Neuronal stem cell (in vitro differentiated cells): ENCODE measurements at regions not wholly inside any gene's neighbourhood (a gene's known extent, or its start where the extent isn't known, plus 50 kb on each side); places are given as distances from the start of the nearest gene placed in this dataset.

ENCODE experiments used
- DNase-seq: peaks from one replicate; pipeline ENCODE4 v3.0.0-alpha.2; 2013; ENCODE audit warnings: low spot score
- H2AFZ ChIP-seq: one replicate; pipeline ENCODE4 v1.6.1; 2013; ENCODE audit warnings: mild to moderate bottlenecking, low read length, inconsistent platforms
- H2AK5ac ChIP-seq: 2 replicates; pipeline ENCODE4 v1.6.1; 2013; ENCODE audit warnings: low read depth, mild to moderate bottlenecking, inconsistent platforms, low read length, moderate library complexity, mixed read lengths
- H2BK120ac ChIP-seq: 2 replicates; pipeline ENCODE4 v1.6.1; 2013; ENCODE audit warnings: low read depth, mild to moderate bottlenecking, inconsistent platforms, low read length, moderate library complexity, mixed read lengths
- H2BK12ac ChIP-seq: one replicate; pipeline ENCODE4 v1.6.1; 2013; ENCODE audit warnings: low read length, inconsistent platforms
- H2BK15ac ChIP-seq: 2 replicates; pipeline ENCODE4 v1.6.1; 2013; ENCODE audit warnings: mild to moderate bottlenecking, low read length, inconsistent platforms, mixed read lengths
- H2BK5ac ChIP-seq: one replicate; pipeline ENCODE4 v1.6.1; 2013; ENCODE audit warnings: inconsistent platforms, mild to moderate bottlenecking, low read length, moderate library complexity
- H3K14ac ChIP-seq: one replicate; pipeline ENCODE4 v1.6.1; 2013; ENCODE audit warnings: low read length, inconsistent platforms
- H3K18ac ChIP-seq: 2 replicates; pipeline ENCODE4 v1.6.1; 2013; ENCODE audit warnings: low read length, inconsistent platforms
- H3K23ac ChIP-seq: 2 replicates; pipeline ENCODE4 v1.6.1; 2013; ENCODE audit warnings: low read depth, mild to moderate bottlenecking, mixed read lengths, low read length, inconsistent platforms; ENCODE audit not compliant: poor library complexity
- H3K27ac ChIP-seq: replicated peaks from 3 replicates; pipeline ENCODE4 v1.5.1; 2013; ENCODE audit warnings: low read length, inconsistent platforms
- H3K27me3 ChIP-seq, 3 experiments: 2 replicates each; pipeline ENCODE4 v1.6.1; 2013; ENCODE audit warnings: low read length in 3 of 3, mild to moderate bottlenecking in 2 of 3, inconsistent platforms in 1 of 3, low read depth in 1 of 3, mixed read lengths in 1 of 3, moderate library complexity in 1 of 3; ENCODE audit not compliant: control insufficient read depth in 3 of 3, insufficient read depth in 3 of 3
- H3K36me3 ChIP-seq, 2 donors: replicated peaks in 1 of 2; 2 replicates each; pipeline ENCODE4 v1.6.1; 2013; ENCODE audit warnings: low read length in 2 of 2; ENCODE audit not compliant: control insufficient read depth in 2 of 2, insufficient read depth in 2 of 2
- H3K4ac ChIP-seq: 2 replicates; pipeline ENCODE4 v1.6.1; 2013; ENCODE audit warnings: inconsistent platforms, mild to moderate bottlenecking, low read length, moderate library complexity
- H3K4me1 ChIP-seq, 2 donors: 1 replicate in 1 of 2; 2 replicates in 1 of 2; pipeline ENCODE4 v1.6.1; 2013; ENCODE audit warnings: low read length in 2 of 2, low read depth in 1 of 2; ENCODE audit not compliant: control insufficient read depth in 2 of 2, insufficient read depth in 1 of 2
- H3K4me2 ChIP-seq: one replicate; pipeline ENCODE4 v1.6.1; 2013; ENCODE audit warnings: mild to moderate bottlenecking, low read length, inconsistent platforms; ENCODE audit not compliant: insufficient read depth, poor library complexity, severe bottlenecking
- H3K4me3 ChIP-seq, 2 donors: 2 replicates each; pipeline ENCODE4 v1.5.1; 2013; ENCODE audit warnings: low read length in 2 of 2, mild to moderate bottlenecking in 2 of 2, inconsistent platforms in 1 of 2, moderate library complexity in 1 of 2
- H3K79me1 ChIP-seq: one replicate; pipeline ENCODE4 v1.6.1; 2013; ENCODE audit warnings: low read depth, mild to moderate bottlenecking, inconsistent platforms, low read length, moderate library complexity
- H3K9ac ChIP-seq: one replicate; pipeline ENCODE4 v1.6.1; 2013; ENCODE audit warnings: mild to moderate bottlenecking, low read depth, low read length, inconsistent platforms; ENCODE audit not compliant: poor library complexity
- H3K9me3 ChIP-seq, 2 donors: replicated peaks in 1 of 2; 2 replicates each; pipeline versions ENCODE3 to v1.6.1; 2013; ENCODE audit warnings: low read length in 2 of 2, mild to moderate bottlenecking in 2 of 2, inconsistent platforms in 1 of 2, low read depth in 1 of 2, mixed read lengths in 1 of 2, moderate library complexity in 1 of 2; ENCODE audit not compliant: control insufficient read depth in 2 of 2, insufficient read depth in 1 of 2
- H4K8ac ChIP-seq: one replicate; pipeline ENCODE4 v1.6.1; 2013; ENCODE audit warnings: low read depth, mild to moderate bottlenecking, inconsistent platforms, low read length, moderate library complexity
- H4K91ac ChIP-seq: one replicate; pipeline ENCODE4 v1.6.1; 2013; ENCODE audit warnings: low read length, low read depth, mild to moderate bottlenecking, inconsistent platforms; ENCODE audit not compliant: poor library complexity
- WGBS, 2 donors: extraction: QIAGEN DNeasy Blood & Tissue Kit; methylation state at CpG; one replicate each; pipeline ENCODE4 v1.1.7; 2013; ENCODE audit warnings: missing lambda C conversion rate in 2 of 2, mixed read lengths in 1 of 2; ENCODE audit not compliant: insufficient read length in 2 of 2, insufficient replicate concordance in 1 of 2; ENCODE audit errors: extremely low coverage in 2 of 2; 5-methylcytosine and 5-hydroxymethylcytosine counted together

- Histone ChIP-seq H2BK15ac (no peak overlapping the region), H2BK5ac (no peak overlapping the region), H3K79me1 (no peaks in the 10 kb centered on the region), H2AFZ (no peak overlapping the region), H2BK12ac (no peak overlapping the region), H3K27me3 (peaks cover 0 to 3% (median 0%) of the 10 kb centered on the region in 3 experiments), H3K14ac (no peak overlapping the region), H4K91ac (no peak overlapping the region), H3K18ac (no peak overlapping the region), H4K8ac (no peak overlapping the region), H3K36me3 (peaks cover 0 to 4% of the 10 kb centered on the region in 2 donors), H3K9ac (no peak overlapping the region), H3K4me1 (peaks cover 0 to 2% of the 10 kb centered on the region in 2 donors), H2BK120ac (no peak overlapping the region), H3K4ac (no peak overlapping the region), H3K23ac (no peak overlapping the region), H2AK5ac (no peak overlapping the region), H3K4me2 (no peak overlapping the region), H3K4me3 (no peak overlapping the region), H3K9me3 (peaks cover 0 to 15% of the 10 kb centered on the region in 2 donors), H3K27ac (no peak overlapping the region)
- WGBS, 2 donors: no CpG with 5 or more reads among the region's 11 CpGs
- DNase-seq: no peak
These were observed 83.2 kb upstream of the BAIAP2L1 start for GRCh38 chr7:98483964-98484545.

DNA sequence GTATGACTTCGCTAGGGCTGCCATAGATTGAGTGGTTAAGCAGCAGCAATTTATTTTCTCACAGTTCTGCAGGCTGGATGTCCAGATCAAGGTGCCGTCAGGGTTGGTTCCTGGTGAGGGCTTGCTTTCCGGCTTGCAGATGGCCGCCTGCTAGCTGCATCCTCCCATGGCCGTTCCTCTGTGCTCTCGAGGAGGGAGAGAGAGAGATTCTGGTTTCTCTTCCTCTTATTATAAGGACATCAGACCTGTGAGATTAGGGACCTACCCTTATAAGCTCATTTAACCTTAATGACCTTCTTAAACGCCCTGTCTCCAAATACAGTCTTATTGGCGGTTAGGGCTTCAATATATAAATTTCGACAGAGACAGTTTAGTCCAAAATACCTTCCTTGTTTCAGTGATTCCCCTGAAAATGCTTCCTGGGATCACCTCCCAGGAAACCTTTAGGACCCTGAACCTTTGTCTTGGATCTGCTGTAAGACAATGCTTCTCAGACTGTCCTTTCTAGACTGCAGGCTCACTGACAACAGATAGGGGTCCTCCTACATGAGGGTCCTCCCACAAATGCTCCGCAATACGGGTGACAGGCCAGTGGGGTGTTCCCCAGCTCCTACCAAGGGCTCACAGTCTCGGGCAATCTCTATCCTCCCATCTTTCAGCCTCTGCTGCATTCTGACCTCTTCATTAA lies 82.5 kb upstream of the BAIAP2L1 start:
- Histone ChIP-seq H3K4me2 (no peak overlapping the region), H3K27ac (no peak overlapping the region)

GRCh38 chr7:98479318-98479717 lies 78.4 kb upstream of the BAIAP2L1 start:
- Histone ChIP-seq H3K18ac (no peak overlapping the region), H2BK120ac (no peak overlapping the region), H4K8ac (no peak overlapping the region), H2BK12ac (no peak overlapping the region), H3K9ac (no peak overlapping the region), H3K4ac (no peak overlapping the region), H3K79me1 (no peaks in the 10 kb centered on the region), H2BK15ac (no peak overlapping the region), H3K4me1 (peaks cover 2 to 4% of the 10 kb centered on the region in 2 donors), H3K23ac (no peak overlapping the region), H3K27me3 (no peaks in the 10 kb centered on the region), H3K4me3 (no peak overlapping the region), H3K9me3 (peaks cover 0 to 11% of the 10 kb centered on the region in 2 donors), H3K4me2 (no peak overlapping the region), H3K27ac (no peak overlapping the region), H2AK5ac (no peak overlapping the region), H3K14ac (no peak overlapping the region), H2BK5ac (no peak overlapping the region), H4K91ac (no peak overlapping the region), H2AFZ (no peak overlapping the region), H3K36me3 (no peaks in the 10 kb centered on the region)
- WGBS, 2 donors: no CpG with 5 or more reads among the region's 5 CpGs
- no peak for DNase-seq

More for the DNA sequence above, 82.5 kb upstream of the BAIAP2L1 start:
- Histone ChIP-seq H2BK15ac (no peak overlapping the region), H3K4me3 (no peak overlapping the region), H4K8ac (no peak overlapping the region), H2BK12ac (no peak overlapping the region), H3K79me1 (no peaks in the 10 kb centered on the region), H2AFZ (no peak overlapping the region), H2BK5ac (no peak overlapping the region), H4K91ac (no peak overlapping the region), H3K36me3 (peaks cover 0 to 4% of the 10 kb centered on the region in 2 donors), H3K18ac (no peak overlapping the region), H3K23ac (no peak overlapping the region), H3K14ac (no peak overlapping the region), H3K4ac (no peak overlapping the region), H3K27me3 (peaks cover 0 to 3% (median 0%) of the 10 kb centered on the region in 3 experiments), H3K9ac (no peak overlapping the region), H3K4me1 (peaks cover 0 to 2% of the 10 kb centered on the region in 2 donors), H2BK120ac (no peak overlapping the region), H2AK5ac (no peak overlapping the region), H3K9me3 (peaks cover 0 to 15% of the 10 kb centered on the region in 2 donors)
- DNase-seq: no peak
- WGBS, 2 donors: no CpG with 5 or more reads among the region's 12 CpGs

GRCh38 chr7:98475352-98475751 lies 74.5 kb upstream of the BAIAP2L1 start:
- H3K27ac ChIP-seq: no peak overlapping the region
- H2BK120ac ChIP-seq: no peak overlapping the region
- no peak overlapping the region for H3K18ac ChIP-seq
- no peak overlapping the region for H2BK15ac ChIP-seq
- no peak overlapping the region for H4K91ac ChIP-seq
- no peaks in the 10 kb centered on the region for H3K79me1 ChIP-seq
- H3K4ac ChIP-seq: no peak overlapping the region
- peaks cover 4% of the 10 kb centered on the region in 2 donors for H3K4me1 ChIP-seq
- H4K8ac ChIP-seq: no peak overlapping the region
- no peak overlapping the region for H2AFZ ChIP-seq
- H3K4me2 ChIP-seq: no peak overlapping the region
- H3K4me3 ChIP-seq: no peak overlapping the region
- H2AK5ac ChIP-seq: no peak overlapping the region
- no peak for DNase-seq
- no peak overlapping the region for H3K23ac ChIP-seq
- H3K14ac ChIP-seq: no peak overlapping the region
- no peak overlapping the region for H2BK5ac ChIP-seq
- H3K27me3 ChIP-seq: no peaks in the 10 kb centered on the region
- peaks cover 0 to 3% of the 10 kb centered on the region in 2 donors for H3K9me3 ChIP-seq
- H3K9ac ChIP-seq: no peak overlapping the region
- H3K36me3 ChIP-seq: no peaks in the 10 kb centered on the region
- no CpG with 5 or more reads among the region's 3 CpGs for WGBS, 2 donors
- H2BK12ac ChIP-seq: no peak overlapping the region
